ENCODE measurements at regions not wholly inside any gene's neighbourhood (a gene's known extent, or its start where the extent isn't known, plus 50 kb on each side); places are given as distances from the start of the nearest gene placed in this dataset.

- FAIRE-seq: no peak
- DNase-seq (ENCODE audit: insufficient read length, low spot score): no peak
- TF ChIP-seq CTCF (IDR thresholded peaks at IDR 0.05; ENCODE audit: insufficient read depth, missing control alignments): no peak
These were observed 207.5 kb upstream of the SLITRK3 start for GRCh38 chr3:165403666-165404065.

GRCh38 chr3:165395188-165395587, 199.0 kb upstream of the SLITRK3 start:
- FAIRE-seq: no peak

GRCh38 chr3:165393461-165393860, 197.3 kb upstream of the SLITRK3 start:
- no peak for DNase-seq (ENCODE audit: insufficient read length, low spot score)
- no peak for FAIRE-seq
- no peak for TF ChIP-seq CTCF (IDR thresholded peaks at IDR 0.05; ENCODE audit: insufficient read depth, missing control alignments)

More at GRCh38 chr3:165395188-165395587, 199.0 kb upstream of the SLITRK3 start:
- TF ChIP-seq CTCF (IDR thresholded peaks at IDR 0.05; ENCODE audit: insufficient read depth, missing control alignments): no peak
- DNase-seq (ENCODE audit: insufficient read length, low spot score): no peak

GRCh38 chr3:165390166-165390565, 194.0 kb upstream of the SLITRK3 start:
- no peak for TF ChIP-seq CTCF (IDR thresholded peaks at IDR 0.05; ENCODE audit: insufficient read depth, missing control alignments)
- DNase-seq (ENCODE audit: insufficient read length, low spot score) (no peak), FAIRE-seq (no peak)

DNA sequence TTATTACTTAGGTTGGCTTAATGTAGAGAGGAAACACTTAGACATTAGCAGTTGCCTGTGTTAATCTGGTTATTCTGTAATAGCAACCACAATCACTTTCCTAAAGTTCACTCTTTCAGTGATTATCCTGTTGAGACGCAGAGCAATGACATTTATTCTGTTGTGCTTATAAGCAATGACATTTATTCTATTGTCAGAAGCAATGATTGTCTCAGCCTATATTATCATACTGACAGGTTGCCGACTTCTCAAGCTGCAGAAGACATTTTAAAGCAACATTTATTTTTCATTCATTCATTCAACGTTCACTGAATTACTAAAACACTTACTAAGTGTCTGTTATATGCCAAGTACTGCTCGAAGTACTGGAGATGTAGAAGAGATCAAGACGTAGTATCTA, 193.5 kb upstream of the SLITRK3 start:
- TF ChIP-seq CTCF (IDR thresholded peaks at IDR 0.05; ENCODE audit: insufficient read depth, missing control alignments): no peak
- no peak for DNase-seq (ENCODE audit: insufficient read length, low spot score)
- FAIRE-seq: no peak

DNA sequence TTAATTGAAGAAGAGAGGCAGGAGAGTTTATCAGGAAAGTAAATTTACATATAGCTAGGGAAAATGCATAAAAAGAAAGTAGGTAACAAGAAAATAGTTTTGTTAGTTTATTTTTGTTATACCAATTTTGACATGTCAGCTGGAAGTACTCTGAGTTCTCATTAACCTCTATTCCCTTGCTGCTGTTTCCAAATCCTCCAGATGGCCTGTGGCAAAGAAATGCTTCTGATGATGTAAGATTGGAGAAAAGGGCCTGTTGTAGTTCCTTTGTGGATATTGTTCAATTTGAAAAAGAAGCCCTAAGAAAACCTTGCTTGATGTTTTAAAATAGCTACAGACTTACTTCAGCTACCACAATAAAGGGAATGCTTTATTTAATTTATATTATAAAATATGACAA, 192.9 kb upstream of the SLITRK3 start:
- FAIRE-seq (no peak), DNase-seq (ENCODE audit: insufficient read length, low spot score) (no peak)
- no peak for TF ChIP-seq CTCF (IDR thresholded peaks at IDR 0.05; ENCODE audit: insufficient read depth, missing control alignments)

GRCh38 chr3:165383381-165383780, 187.2 kb upstream of the SLITRK3 start:
- FAIRE-seq: no peak
- TF ChIP-seq CTCF (IDR thresholded peaks at IDR 0.05; ENCODE audit: insufficient read depth, missing control alignments): no peak
- no peak for DNase-seq (ENCODE audit: insufficient read length, low spot score)
